Liver (tissue), 3 donors: ENCODE measurements at regions not wholly inside any gene's neighbourhood (a gene's known extent, or its start where the extent isn't known, plus 50 kb on each side); places are given as distances from the start of the nearest gene placed in this dataset.
"Not testable (repeated sequence)": the region's sequence is repeated elsewhere in the genome, so short reads cannot be mapped to it uniquely, and the experiment has no call there.

Source experiments
- ATF3 ChIP-seq: IDR thresholded peaks from 2 replicates; pipeline ENCODE4 v1.6.1; 2016; ENCODE audit warnings: antibody characterized with exemption
- CTCF ChIP-seq: fragments of 150-350 bp; IDR thresholded peaks from 2 replicates; pipeline ENCODE4 v1.5.1; 2017; ENCODE audit warnings: improper control_type of control experiment, low read depth, low read length; ENCODE audit not compliant: missing input control
- EGR1 ChIP-seq, 2 donors: IDR thresholded peaks; 2 replicates each; pipeline ENCODE4 v1.6.1; 2016 to 2018; ENCODE audit warnings: antibody characterized with exemption in 2 of 2, low read depth in 2 of 2
- GABPA ChIP-seq, 2 donors: IDR thresholded peaks in 1 of 2; conservative IDR thresholded peaks in 1 of 2; 2 replicates each; pipeline ENCODE4 v1.6.1; 2016; ENCODE audit warnings: antibody characterized with exemption in 2 of 2, mild to moderate bottlenecking in 1 of 2, moderate library complexity in 1 of 2
- MAX ChIP-seq: IDR thresholded peaks from 2 replicates; pipeline ENCODE4 v1.6.1; 2016; ENCODE audit warnings: antibody characterized with exemption
- REST ChIP-seq: IDR thresholded peaks from 2 replicates; pipeline ENCODE4 v1.6.1; 2016; ENCODE audit warnings: antibody characterized with exemption, mild to moderate bottlenecking
- ZBTB33 ChIP-seq: IDR thresholded peaks from 2 replicates; pipeline ENCODE4 v1.6.1; 2016; ENCODE audit warnings: antibody characterized with exemption
- donor health status: healthy.
- donor health status: healthy.

GRCh38 chr5:3147405-3147804, 395.9 kb upstream of the IRX2 start:
- not testable (repeated sequence) for TF ChIP-seq CTCF; ATF3; GABPA (IDR thresholded peaks at IDR 0.05 in 1 of 2, conservative IDR thresholded peaks at IDR 0.05 in 1 of 2); REST; MAX; EGR1 (IDR thresholded peaks at IDR 0.05; ENCODE audit: low read depth in 2 of 2); ZBTB33
